Hepatocyte (in vitro differentiated cells): ENCODE measurements at regions not wholly inside any gene's neighbourhood (a gene's known extent, or its start where the extent isn't known, plus 50 kb on each side); places are given as distances from the start of the nearest gene placed in this dataset.

Experiments
- CTCF ChIP-seq: fragments of 200-600 bp; sonication (generic); IDR thresholded peaks from 2 replicates; pipeline ENCODE4 v1.5.1; 2016; ENCODE audit warnings: antibody characterized with exemption, mild to moderate bottlenecking; ENCODE audit not compliant: poor library complexity
- EZH2 ChIP-seq: fragments of 200-600 bp; sonication (generic); IDR thresholded peaks from 2 replicates; pipeline ENCODE4 v1.6.1; 2016; ENCODE audit warnings: antibody characterized with exemption, mild to moderate bottlenecking, borderline replicate concordance
- EZH2phosphoT487 ChIP-seq: fragments of 200-600 bp; sonication (generic); IDR thresholded peaks from one replicate; pipeline ENCODE4 v1.6.1; 2018; ENCODE audit warnings: antibody characterized with exemption, mild to moderate bottlenecking, low read depth, moderate library complexity; ENCODE audit not compliant: unreplicated experiment, severe bottlenecking

- TF ChIP-seq CTCF (no peak), EZH2 (no peak), EZH2phosphoT487 (no peak)
Measured at GRCh38 chr18:55897091-55897689, 309.2 kb upstream of the TCF4 start.
